HG03039 (cell line): ENCODE measurements at regions not wholly inside any gene's neighbourhood (a gene's known extent, or its start where the extent isn't known, plus 50 kb on each side); places are given as distances from the start of the nearest gene placed in this dataset.
"Not testable (repeated sequence)": the region's sequence is repeated elsewhere in the genome, so short reads cannot be mapped to it uniquely, and the experiment has no call there.

Source experiments
- ATAC-seq: cut with Tn5 transposase; IDR thresholded peaks from one replicate; pipeline ENCODE4 v1.9.1; 2021; ENCODE audit warnings: mild to moderate bottlenecking, moderate library complexity; ENCODE audit not compliant: unreplicated experiment

DNA sequence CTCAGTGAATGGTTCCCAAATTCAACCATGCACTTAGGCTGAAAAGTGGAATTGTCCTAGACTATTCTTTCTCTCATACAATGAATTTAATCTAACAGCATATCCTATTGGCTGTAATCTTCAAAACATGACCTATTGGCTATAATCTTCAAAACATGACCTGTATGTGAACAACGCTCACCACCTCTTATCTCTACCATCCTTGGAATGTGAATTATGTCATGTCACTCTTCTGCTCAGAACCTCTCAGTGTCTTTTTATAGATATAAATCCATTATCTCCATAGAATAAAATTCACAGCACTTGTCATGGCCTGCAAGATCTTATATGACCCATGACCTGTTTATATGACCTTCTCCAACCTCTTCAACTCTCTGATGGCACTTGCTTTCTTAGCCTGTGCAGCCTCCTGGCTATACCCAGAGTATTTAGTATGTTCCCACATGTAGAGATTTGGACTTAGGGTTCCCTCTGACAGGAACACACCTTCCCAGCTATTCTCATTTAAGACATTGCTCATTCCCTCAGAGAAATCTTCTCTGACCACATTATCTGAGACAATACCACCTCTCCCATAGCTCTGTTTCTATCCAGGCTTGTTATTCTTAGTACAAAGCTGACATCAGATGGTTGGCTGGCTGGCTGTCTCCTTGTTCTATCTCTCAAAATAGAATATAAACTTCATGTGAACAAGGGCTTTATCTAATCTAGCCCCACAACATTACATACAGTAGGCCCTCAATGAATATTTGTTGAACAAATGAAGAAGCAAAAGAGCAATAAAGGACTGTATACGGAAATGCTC is 275.0 kb upstream of the PREP start:
- no peak for ATAC-seq

DNA sequence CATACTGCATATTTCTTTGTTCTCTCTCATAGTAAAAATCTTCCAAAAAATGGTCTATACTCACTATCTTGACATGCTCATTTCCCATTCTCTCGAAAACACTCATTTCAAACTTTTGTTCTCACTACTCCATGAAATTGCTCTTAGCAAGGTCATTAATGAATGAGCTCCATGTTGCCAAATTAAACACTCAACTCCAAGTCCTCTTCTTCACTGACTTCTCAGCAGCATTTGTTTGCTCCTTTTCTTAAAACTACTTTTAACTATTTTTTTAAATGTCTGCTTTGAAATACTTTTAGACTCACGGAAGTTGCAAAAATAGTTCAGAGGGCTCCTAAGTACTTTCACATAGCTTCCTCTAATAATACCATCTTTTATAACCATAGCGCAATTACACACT is 274.0 kb upstream of the PREP start:
- no peak for ATAC-seq

DNA sequence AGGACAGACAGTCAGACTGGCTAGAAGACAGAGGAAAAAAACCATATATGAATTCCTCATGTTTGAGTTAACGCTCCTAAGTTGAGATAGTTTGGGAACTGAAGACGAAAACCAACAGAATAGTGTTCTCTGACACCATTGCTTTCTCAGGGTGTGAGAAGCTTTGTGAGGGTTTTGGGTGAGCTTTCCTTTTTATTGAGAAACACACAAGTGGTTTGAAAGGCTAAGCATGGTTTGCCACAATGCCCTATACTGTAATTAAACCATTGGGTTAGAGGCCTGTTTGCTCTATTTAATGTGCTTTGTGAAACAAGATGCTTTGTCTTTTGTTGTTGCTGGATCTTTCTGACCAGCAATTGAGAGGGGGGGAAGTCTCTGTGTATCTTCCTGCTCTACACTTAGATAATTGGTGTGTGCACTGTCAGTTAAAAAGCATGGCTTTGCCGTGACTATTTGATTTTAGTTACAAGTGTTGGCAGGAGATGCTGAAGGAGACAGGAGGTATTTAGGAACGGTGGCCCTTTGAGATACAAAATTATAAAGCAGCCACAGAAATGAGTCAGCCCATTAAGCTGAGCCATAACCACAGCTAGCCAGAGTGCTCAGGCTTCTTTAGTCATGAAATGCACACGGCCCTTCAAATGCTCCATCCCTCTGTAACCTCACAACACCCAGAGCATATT is 273.0 kb upstream of the PREP start:
- no peak for ATAC-seq

DNA sequence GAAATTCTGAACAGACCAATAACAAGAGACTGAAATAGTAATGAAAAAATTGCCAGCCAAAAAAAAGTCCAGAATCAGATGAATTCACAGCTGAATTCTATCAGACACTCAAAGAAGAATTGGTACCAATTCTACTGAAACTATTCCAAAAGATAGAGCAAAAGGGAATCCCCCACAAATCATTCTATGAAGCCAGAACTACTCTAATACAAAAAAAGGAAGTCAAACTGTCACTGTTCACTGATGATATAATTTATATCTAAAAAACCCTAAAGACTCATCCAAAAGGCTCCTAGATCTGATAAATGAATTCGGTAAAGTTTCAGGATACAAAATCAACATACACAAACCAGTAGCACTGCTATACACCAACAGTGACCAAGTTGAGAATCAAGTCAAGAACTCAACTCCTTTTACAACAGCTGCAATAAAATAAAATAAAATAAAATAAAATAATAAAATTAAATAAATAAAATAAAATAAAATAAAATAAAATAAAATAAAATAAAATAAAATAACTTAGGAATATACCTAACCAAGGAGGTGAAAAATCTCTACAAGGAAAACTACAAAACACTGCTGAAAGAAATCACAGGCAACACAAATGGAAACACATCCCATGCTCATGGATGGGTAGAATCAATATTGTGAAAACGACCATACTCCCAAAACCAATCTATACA is 270.1 kb upstream of the PREP start:
- not testable (repeated sequence) for ATAC-seq

DNA sequence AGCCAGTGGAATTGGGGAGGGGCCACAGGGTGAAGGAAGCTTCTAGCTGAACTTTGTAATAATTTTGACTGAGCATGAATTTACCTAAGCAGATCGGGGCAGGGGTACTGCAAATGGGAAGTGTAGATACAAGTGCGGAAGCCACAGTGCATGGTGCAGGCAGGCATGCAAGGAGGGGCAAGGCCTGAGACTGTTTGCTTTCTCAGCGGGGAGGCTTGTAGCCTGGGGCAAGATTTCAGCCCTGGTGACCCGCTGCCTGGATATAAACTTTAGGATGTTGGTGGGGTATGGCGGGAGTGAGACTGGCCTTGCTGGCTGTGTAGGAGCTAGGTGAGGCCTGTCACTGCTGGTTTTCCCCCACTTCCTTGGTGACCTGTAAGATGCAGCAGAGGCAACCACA is 266.4 kb upstream of the PREP start:
- ATAC-seq = no peak

DNA sequence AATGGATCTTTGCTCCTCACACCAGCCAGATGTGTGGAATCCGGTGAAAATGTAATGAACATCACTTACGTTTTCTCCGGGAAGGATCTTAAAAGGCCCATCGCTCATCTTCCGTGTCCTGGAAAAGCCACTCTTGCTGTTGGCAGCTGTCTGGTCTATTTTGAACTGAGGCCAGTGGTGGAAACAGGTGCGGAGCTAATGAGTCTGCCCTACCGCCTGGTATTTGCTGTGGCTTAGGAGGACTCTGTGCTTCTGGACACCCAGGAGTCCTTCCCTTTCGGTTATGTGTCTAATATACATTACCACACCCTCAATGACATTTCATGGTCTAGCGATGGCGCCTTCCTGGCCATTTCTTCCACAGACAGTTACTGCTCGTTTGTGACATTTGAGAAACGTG is 264.2 kb upstream of the PREP start:
- ATAC-seq = no peak

DNA sequence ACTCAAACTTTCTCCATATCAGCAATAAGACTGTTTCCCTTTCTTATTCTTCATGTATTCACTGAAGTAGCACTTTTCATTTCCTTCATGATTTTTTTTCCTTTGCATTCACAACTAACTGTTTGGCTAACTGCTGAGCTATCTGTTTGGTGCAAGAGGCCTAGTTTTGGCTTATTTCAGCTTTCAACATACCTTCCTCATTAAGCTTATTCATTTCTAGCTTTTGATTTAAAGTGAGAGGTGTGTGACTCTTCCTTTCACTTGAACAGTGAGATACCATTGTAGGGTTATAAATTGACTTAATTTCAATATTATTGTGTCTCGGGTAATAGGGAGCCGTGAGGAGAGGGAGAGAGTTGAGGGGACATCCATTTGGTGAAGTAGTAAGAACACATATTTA is 262.0 kb upstream of the PREP start:
- no peak for ATAC-seq

DNA sequence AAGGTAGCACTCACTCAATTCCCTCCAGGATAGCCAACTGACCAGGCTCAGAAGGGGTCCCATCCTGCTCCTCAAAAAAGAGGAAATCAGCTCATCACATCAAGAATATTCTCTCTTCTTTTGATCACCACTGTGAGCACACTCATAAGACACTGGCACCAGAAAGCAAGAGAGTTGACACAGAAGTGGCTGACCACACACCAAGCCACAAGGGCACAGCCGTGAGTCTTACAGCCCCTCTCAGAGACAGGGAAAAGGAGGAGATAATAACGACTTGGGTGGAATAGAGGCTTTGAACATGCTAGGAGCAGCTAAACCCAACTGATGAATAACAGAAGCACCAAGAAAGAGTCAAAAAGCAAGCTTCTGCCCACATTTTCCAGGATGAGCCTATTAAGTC is 249.1 kb upstream of the PREP start:
- no peak for ATAC-seq

DNA sequence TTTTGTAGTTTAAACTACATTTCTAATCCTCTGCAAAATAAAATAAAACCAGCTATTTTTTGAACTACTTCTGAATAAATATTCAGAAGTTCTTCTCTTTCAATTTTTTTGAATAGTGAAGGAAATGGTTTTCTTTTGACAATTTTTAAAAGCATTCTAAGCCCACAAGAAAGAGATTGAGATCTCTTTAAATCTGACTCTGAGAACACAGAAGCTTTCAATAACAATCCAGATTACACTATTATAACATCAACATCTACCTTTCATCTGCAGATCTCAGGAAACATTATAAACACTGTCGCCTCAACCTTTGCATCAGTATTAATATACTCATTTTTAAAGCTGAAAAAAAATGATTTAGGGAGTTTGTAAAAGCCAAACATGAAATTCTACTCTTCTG is 247.5 kb upstream of the PREP start:
- ATAC-seq = no peak

DNA sequence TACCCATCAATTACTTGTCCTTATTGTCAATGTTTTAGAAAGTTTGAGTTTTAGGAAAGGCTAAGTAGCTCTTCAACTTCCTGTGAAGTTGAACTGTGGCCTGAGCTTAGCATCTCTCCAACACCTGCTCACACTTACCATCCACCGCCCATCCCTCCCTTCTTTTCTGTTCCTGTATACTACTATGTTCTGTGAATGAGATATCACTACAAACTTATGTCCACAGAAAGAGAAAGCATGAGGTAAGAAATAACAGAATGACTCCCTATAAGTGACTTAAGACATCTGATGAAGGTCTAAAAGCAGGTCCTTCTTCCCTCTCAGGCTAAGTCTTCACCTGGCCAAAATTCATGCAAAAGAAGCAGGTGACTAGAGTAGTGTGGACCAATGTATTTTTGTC is 246.3 kb upstream of the PREP start:
- no peak for ATAC-seq

DNA sequence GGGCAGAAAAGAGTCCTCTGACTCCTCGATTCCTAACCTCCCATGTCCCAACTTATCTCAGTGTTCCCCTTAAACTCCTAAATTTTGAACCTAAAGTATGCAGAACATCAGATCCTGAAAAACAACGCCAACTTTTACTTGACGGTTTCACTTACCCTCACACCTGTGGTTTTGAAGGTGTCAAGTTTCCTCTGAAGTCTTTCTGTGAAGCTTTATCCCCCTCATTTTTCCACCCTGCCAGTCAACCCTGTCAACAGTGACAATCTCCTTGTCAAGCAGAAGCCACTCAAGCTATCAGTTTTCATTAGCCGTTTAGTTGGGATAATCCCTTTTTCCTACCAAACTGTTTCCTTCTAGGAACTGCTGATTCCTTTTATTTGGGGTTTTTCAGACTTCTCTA is 245.4 kb upstream of the PREP start:
- ATAC-seq = no peak

DNA sequence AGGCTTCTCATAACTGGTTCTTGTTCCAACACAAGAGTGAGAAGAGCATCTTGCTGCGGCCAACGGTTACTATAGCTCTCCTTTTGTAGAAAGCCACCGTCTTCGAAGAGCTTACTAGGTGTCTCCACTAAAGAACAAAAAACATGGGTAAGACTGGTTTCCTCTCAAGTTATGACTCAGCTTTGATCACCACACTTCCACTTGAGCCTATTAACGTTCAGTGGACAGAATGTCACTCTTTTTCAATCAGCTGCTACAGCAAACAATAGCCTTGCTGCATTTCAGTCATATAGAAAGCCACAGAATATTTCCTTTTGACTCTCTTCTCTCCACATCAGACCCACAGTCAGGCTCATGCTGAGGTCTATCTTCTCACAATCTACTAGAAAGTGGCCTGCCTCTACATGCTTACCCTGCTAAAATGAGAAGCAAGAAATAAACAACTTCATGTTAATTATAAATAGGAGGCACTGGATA is 243.5 kb upstream of the PREP start:
- ATAC-seq = peak; percentile 87

DNA sequence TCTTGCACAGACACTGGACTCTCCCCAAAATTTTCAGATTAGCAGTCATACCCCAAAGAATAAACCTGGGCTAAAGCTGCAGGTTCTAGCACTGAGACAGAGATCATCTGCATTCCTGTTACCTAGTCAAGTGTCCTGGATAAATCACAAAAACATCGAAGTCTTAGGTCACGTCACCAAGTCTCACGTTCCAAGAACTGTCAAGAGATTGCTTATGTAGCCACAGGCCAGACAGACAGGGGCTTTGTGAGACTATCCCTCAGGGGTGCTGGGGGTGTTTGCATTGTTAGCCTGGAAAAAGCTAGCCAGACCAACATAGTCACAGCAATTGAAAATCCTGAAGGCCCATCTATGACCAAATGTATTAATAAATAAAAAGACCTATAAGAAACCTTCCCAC is 243.1 kb upstream of the PREP start:
- no peak for ATAC-seq

DNA sequence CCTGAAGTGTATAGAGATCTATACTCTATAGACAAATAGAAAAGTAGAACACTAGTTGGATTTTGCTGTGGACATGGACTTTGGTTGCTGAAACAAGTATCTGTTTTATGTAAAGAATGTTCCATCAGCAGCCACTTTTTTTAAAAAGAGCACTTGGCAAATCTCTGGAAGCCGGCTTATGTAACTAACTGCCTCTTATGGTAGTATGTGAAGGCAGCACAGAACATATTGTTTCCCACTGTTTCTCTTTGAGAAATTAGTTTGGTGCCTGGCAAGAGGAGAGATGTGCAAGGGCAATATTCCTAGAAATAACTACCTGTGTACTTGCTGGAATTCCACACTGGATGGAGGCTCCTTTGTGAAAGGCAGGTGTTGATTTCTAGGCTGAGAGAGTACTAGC is 242.3 kb upstream of the PREP start:
- ATAC-seq = no peak

DNA sequence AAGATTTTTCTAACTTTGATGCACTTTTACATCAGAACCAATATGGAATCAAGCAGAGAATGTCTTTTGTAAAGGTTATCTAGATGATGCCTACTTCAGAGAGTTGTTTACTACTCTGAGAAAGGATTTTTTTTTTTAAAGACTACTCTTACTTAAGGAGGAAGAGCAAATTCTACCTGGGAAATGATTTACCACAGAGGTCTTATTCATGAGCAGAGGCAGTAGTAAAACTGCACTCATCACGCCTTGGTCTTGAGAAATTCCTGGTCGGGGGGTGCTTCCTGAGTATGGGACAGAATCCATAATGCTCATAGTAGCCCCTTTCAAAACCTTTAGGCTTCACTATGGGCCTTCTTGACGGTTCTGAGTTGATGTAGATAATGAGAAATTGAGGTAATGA is 241.8 kb upstream of the PREP start:
- ATAC-seq = no peak

DNA sequence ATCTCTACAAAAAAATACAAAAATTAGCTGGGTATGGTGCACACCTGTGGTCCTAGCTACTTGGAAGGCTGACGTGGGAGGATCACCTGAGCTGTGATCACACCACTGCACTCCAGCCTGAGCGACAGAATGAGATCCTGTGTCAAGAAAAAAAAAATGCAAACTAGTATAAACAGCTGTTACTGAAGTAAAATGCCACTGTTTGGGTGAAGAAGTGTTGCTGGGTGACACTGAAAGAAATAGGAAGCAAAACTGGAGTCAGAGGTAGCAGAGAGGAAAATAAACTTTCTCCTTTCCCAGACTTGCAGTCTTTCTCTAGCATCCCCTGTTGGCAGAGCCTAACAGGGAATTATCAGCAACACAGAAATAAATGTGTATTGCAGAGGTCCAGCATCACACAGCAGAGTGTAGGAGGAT is 241.2 kb upstream of the PREP start:
- no peak for ATAC-seq

DNA sequence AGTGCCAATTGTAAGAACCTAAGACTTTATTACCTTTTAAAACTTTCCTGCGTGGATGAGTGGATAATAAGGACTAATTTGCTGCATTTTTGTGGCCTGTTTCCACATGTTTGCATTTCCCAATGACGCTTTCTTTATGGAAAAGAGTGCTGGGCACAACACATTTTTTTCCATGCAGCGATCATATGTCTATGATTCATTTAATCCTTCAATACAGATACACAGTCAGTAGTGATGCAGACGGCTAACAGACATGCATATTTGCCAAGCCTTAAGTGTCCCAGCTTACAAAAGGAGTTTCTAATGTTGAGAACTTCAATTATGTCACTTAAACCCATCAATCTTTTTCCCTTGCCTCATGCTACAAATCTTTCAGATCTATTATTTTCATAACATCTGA is 239.8 kb upstream of the PREP start:
- ATAC-seq = no peak

DNA sequence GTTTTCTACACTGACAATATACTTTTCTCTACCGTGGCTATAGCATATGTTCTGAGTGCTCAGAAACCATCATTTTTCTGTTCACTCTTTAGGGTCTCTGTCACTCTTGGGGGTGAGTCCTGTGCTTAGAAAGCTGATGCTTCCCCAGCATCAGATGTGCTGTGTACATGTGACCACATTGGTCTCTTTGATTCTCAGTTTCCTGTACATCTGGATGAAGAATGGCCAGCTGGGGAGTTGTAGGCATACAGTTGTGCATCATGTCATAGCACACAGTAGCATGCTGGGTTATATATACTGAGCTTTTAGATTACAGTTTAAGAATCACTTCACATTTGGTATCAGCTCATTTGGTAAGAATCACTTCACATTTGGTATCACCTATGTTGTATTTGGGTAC is 238.6 kb upstream of the PREP start:
- ATAC-seq = no peak

DNA sequence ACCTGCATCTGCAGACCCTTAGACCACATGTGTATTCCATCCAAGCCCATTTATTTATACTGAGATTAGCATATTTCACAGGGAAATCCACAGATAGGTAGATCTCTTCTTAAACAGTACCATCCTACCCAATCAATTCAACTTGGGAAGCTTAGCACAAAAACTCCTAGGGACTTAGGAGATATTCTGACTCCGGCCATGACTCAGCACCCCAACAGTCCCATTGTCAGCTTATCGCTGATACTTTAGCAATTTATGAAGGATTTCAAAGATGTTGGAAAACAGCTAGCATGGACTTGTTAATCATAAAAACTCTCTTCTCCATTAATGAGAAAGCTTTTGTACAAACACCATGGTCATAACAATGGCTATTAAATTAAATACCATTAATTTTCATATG is 236.2 kb upstream of the PREP start:
- ATAC-seq = no peak

DNA sequence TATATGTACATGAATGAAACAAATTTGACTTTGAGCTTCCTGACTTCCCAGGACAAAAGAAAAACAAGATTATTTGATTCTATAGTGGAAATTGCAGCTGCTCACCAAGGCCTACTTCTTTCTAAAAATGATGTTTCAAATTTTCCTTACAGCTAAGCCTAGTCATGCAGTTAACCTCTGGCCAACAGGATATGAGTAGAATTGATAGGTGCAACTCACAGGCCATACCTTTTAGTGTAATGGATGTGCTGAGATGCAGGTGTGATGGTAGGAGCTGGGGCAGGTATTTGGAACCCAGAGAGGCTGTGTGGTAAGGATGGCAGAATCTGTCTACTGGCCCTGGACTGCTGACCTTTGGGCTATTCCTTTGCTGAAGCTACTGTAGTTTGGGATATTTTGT is 230.9 kb upstream of the PREP start:
- ATAC-seq = no peak

DNA sequence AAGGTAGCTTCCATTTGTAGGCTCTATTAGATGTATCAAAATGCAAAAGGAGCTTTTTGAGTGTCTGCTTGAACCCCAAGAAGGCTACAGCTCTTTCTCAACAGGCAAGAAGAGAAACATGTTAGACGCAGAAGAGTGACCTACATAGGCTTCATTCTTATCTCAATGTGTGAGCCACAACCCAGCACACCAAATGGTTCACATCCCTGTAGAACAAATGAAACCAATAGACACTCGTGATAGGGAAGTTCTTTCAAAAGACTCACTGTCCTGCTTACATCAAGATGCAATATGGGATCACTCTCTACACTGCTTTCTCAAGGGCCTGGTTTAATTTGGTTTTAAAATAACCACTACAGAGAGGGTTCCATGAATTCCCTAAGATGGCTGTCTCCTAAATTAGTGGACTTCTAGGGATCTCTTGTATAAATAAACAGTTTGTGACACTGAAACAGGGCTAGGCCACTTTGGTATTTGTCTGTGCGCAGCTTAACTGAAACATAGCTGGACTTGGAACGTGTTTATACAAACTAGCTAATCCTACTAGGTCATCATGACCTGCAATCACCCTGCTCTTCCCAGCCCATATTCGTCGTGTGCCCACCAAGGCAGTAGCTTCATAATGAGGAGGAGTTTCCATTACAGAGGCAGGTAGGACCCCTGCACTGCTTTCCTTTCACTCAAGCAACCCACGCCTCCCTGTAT is 225.4 kb upstream of the PREP start:
- no peak for ATAC-seq
